Nephron progenitor cell (in vitro differentiated cells): ENCODE measurements at regions not wholly inside any gene's neighbourhood (a gene's known extent, or its start where the extent isn't known, plus 50 kb on each side); places are given as distances from the start of the nearest gene placed in this dataset.

ENCODE experiments used
- DNase-seq: peaks from one replicate; pipeline ENCODE4 v3.0.0; 2021
- H3K27ac Mint-ChIP-seq: 2 replicates; pipeline ENCODE4 v1.8.0; 2021; ENCODE audit warnings: mild to moderate bottlenecking, moderate library complexity, mixed read lengths
- H3K27me3 Mint-ChIP-seq: 2 replicates; pipeline ENCODE4 v1.8.0; 2021; ENCODE audit warnings: mild to moderate bottlenecking, low read depth, mixed read lengths; ENCODE audit not compliant: poor library complexity
- H3K36me3 Mint-ChIP-seq: 2 replicates; pipeline ENCODE4 v1.8.0; 2021; ENCODE audit warnings: low read depth, mixed read lengths
- H3K4me1 Mint-ChIP-seq: 2 replicates; pipeline ENCODE4 v1.8.0; 2021; ENCODE audit warnings: mixed read lengths
- H3K4me3 Mint-ChIP-seq: 2 replicates; pipeline ENCODE4 v1.8.0; 2021; ENCODE audit warnings: mild to moderate bottlenecking, moderate library complexity, mixed read lengths
- H3K9me3 Mint-ChIP-seq: 2 replicates; pipeline ENCODE4 v1.8.0; 2021; ENCODE audit warnings: mild to moderate bottlenecking, moderate library complexity, mixed read lengths
- TF ChIP-seq, protein P1 (sequence below): fragments of 200-600 bp; sonication (generic); IDR thresholded peaks from 2 replicates; pipeline ENCODE4 v1.5.0; 2021; ENCODE audit warnings: antibody characterized with exemption

DNA sequence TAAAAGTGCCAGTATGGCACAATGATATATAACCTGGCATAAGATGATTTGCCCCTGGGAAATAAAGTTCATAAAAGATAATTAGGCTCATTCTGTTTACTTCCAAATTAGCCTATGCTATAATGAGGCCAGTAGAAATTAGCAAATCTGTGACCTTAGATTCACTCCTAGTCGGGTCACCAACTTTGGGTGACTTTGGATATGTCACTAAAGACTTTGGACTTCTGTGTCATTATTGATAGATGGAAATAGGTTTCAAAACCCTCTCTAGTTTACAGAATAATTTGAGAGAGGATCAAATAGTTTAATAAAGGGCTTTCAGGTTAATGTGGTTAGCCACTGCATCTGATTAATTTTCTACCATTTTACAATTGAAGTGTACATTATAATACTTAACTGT lies 1869.3 kb upstream of the FLRT2 start:
- H3K9me3 Mint-ChIP-seq: no peaks in the 10 kb centered on the region
- no peaks in the 10 kb centered on the region for H3K27me3 Mint-ChIP-seq
- no peak overlapping the region for H3K27ac Mint-ChIP-seq
- no peaks in the 10 kb centered on the region for H3K36me3 Mint-ChIP-seq
- no peak for DNase-seq
- TF ChIP-seq, protein P1, sequence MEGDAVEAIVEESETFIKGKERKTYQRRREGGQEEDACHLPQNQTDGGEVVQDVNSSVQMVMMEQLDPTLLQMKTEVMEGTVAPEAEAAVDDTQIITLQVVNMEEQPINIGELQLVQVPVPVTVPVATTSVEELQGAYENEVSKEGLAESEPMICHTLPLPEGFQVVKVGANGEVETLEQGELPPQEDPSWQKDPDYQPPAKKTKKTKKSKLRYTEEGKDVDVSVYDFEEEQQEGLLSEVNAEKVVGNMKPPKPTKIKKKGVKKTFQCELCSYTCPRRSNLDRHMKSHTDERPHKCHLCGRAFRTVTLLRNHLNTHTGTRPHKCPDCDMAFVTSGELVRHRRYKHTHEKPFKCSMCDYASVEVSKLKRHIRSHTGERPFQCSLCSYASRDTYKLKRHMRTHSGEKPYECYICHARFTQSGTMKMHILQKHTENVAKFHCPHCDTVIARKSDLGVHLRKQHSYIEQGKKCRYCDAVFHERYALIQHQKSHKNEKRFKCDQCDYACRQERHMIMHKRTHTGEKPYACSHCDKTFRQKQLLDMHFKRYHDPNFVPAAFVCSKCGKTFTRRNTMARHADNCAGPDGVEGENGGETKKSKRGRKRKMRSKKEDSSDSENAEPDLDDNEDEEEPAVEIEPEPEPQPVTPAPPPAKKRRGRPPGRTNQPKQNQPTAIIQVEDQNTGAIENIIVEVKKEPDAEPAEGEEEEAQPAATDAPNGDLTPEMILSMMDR: no peak
- H3K4me1 Mint-ChIP-seq: no peaks in the 10 kb centered on the region
- H3K4me3 Mint-ChIP-seq: no peak overlapping the region

DNA sequence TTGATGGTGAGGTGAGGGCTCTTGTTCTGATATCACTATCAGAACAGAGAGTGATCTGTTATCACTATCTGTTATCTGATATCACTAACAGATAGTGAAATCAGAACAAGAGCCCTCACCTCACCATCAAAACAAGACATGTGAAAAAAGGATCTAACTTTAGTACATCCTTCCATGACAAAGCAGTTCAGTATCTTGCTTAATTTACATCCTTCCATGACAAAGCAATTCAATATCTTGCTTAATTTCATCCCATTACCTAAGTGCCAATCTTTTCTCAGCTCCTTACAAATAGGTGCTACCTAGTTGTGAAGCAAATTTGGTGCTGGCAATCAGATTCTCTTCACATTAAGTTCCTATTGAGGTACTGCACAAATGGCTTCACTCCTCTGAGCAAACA lies 1865.6 kb upstream of the FLRT2 start:
- Mint-ChIP-seq H3K36me3 (no peaks in the 10 kb centered on the region), H3K4me1 (no peaks in the 10 kb centered on the region), H3K4me3 (no peak overlapping the region), H3K9me3 (peaks cover 5% of the 10 kb centered on the region), H3K27ac (no peak overlapping the region), H3K27me3 (peaks cover 6% of the 10 kb centered on the region)
- TF ChIP-seq, protein P1: no peak
- DNase-seq: no peak

DNA sequence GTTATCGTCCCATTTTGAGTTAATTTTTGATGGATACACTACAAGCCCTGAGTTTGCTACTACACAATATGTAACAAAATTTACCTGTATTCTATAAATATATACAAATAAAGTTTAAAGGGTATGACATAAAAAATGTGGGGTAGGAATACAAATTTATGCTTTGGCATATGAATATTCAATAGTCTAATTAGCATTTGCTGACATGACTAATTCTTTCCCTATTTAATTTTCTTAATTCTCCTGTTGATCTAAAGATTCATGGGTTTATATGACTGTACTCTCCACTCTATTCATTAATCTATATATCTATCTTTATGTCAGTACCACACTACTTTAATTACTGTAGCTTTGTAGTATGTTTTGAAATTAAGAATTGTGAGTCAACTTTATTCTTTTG lies 1840.7 kb upstream of the FLRT2 start:
- DNase-seq: no peak
- Mint-ChIP-seq H3K4me3 (no peak overlapping the region), H3K36me3 (no peaks in the 10 kb centered on the region), H3K9me3 (peaks cover 16% of the 10 kb centered on the region), H3K27ac (no peak overlapping the region), H3K4me1 (no peaks in the 10 kb centered on the region), H3K27me3 (no peaks in the 10 kb centered on the region)
- TF ChIP-seq, protein P1: no peak

DNA sequence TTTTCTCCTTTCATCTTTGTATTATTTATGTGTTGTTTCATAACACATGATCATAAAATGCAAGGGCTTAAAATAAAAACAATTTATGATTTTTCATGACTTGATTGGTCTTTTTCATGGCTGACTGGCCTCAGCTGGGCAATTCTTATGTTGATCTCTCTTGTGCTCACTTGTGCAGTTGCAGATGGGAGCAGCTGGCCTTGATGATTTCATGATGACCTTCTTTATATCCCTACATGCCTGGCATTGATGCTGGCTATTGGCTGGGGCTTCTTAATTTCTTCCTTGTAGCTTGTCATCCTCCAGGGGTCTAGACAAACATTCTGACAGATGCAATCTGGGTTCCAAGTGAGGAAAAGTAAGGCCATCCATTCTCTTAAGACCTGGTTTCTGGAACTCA lies 1832.8 kb upstream of the FLRT2 start:
- TF ChIP-seq, protein P1: no peak
- Mint-ChIP-seq H3K4me1 (no peaks in the 10 kb centered on the region), H3K9me3 (no peaks in the 10 kb centered on the region), H3K4me3 (no peak overlapping the region), H3K36me3 (no peaks in the 10 kb centered on the region), H3K27ac (no peak overlapping the region), H3K27me3 (peaks cover 7% of the 10 kb centered on the region)
- DNase-seq: no peak

DNA sequence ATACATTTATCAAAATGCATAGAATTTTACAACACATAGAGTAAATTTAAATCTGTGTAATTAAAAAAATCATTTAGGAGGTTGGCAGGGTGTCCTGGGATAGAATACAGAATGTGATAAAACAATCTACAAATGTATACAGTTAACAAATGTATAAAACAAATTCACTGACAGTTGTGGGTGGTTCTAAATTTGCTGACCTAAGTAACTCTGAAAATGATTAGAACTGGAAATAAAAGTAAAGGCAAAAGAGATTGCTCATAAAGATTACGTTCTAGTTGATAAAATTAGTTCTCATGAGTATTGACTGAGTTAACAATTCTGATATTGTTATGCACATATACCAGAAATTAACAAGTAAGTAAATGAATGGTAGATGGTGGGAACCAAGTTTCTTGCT lies 1827.3 kb upstream of the FLRT2 start:
- Mint-ChIP-seq H3K36me3 (no peaks in the 10 kb centered on the region), H3K4me3 (no peak overlapping the region), H3K27me3 (peaks cover 10% of the 10 kb centered on the region), H3K4me1 (no peaks in the 10 kb centered on the region), H3K9me3 (no peaks in the 10 kb centered on the region), H3K27ac (no peak overlapping the region)
- DNase-seq: no peak
- TF ChIP-seq, protein P1: no peak

DNA sequence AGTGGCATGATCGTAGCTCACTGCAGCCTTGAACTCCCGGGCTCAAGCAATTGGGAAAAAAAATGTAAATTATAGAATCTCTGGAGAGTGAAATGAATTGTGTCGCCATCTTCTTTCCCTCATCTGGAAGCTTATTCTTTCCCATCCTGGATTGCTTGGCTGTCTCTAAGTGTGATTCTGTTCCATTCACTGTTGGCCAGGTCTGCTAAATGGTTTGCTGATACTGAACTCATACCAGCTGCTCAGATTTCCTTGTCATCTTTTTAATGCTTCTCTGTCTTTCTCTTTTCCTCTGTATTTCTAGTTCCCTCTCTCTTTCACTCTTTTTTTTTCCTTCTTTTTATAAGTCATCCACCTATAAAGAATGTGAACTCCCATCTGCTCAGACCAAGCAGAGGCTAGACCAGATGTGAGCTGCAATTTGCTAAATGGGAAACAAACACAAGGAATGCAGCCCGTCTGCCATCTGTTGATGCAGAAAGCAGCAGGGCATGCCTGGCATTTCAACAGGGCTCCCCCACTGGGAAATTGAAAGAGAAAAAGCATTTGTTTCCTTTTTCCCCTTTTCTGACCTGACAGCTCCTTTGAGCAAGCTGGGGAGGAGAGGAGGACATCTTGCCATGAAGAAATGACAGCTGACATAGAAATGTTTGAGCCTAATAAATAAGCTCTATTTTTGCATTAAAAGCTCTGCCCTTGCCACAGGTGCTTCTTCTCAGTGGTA lies 1823.6 kb upstream of the FLRT2 start:
- peaks cover 3% of the 10 kb centered on the region for H3K27me3 Mint-ChIP-seq
- no peak overlapping the region for H3K27ac Mint-ChIP-seq
- no peaks in the 10 kb centered on the region for H3K36me3 Mint-ChIP-seq
- no peak overlapping the region for H3K4me3 Mint-ChIP-seq
- H3K4me1 Mint-ChIP-seq: no peaks in the 10 kb centered on the region
- DNase-seq: no peak
- H3K9me3 Mint-ChIP-seq: no peaks in the 10 kb centered on the region
- TF ChIP-seq, protein P1: no peak
